ENCODE measurements at regions not wholly inside any gene's neighbourhood (a gene's known extent, or its start where the extent isn't known, plus 50 kb on each side); places are given as distances from the start of the nearest gene placed in this dataset.
A peak's percentile ranks its signal among the peaks of the same experiment; 100 is the strongest.

DNA sequence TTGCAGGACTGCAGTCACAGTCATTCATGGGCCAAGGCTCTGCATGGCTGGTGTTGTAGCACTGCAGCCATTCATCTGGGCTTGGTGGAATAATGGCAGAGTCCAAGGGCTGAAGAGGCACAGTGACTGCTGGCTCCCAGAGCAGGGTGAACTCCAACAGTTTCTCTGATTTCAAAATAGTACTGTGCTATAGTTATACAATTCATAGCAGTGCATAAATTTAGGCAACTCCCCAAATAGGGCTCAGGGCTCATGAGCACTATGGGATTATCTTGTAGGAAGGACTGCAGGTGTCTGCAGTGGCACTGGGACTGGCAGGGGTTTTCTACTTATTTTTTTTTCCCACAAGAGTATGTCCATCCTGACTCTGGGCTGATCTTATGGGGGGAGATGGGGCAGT is 642.5 kb upstream of the SGCD start:
- TF ChIP-seq, protein P1, sequence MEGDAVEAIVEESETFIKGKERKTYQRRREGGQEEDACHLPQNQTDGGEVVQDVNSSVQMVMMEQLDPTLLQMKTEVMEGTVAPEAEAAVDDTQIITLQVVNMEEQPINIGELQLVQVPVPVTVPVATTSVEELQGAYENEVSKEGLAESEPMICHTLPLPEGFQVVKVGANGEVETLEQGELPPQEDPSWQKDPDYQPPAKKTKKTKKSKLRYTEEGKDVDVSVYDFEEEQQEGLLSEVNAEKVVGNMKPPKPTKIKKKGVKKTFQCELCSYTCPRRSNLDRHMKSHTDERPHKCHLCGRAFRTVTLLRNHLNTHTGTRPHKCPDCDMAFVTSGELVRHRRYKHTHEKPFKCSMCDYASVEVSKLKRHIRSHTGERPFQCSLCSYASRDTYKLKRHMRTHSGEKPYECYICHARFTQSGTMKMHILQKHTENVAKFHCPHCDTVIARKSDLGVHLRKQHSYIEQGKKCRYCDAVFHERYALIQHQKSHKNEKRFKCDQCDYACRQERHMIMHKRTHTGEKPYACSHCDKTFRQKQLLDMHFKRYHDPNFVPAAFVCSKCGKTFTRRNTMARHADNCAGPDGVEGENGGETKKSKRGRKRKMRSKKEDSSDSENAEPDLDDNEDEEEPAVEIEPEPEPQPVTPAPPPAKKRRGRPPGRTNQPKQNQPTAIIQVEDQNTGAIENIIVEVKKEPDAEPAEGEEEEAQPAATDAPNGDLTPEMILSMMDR (IDR thresholded peaks at IDR 0.05; ENCODE audit: low read depth, low read length) = no peak
- no peak for DNase-seq
- H3K9me3 ChIP-seq (ENCODE audit: severe bottlenecking) = peaks cover 5% of the 10 kb centered on the region
- H3K27ac ChIP-seq = no peak overlapping the region
- H3K27me3 ChIP-seq (ENCODE audit: insufficient read depth, low read depth, severe bottlenecking) = no peaks in the 10 kb centered on the region
- H3K4me3 ChIP-seq (ENCODE audit: low read depth, low read length) = no peak overlapping the region
- no peaks in the 10 kb centered on the region for H3K36me3 ChIP-seq

DNA sequence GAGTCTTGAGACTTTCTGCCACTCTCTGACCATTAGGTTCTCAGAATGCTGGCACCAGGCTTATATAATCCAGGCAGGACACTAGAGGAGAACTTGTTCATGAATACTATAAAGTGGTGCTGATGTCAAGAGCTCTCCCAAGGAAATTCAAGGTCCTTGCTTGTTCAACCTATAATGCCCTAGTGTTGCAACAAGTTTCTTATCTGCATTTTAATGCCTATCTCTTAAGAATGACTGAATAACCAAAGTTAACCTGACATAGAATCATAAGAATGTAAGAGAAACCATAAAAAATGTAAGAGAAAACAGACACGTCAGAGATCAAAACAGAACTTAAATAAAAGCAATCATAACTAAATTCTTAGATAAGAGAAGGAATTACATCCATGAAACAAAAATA is 640.8 kb upstream of the SGCD start:
- H3K27ac ChIP-seq = peak overlapping the region; percentile 72
- H3K27me3 ChIP-seq (ENCODE audit: insufficient read depth, low read depth, severe bottlenecking) = no peaks in the 10 kb centered on the region
- no peaks in the 10 kb centered on the region for H3K36me3 ChIP-seq
- H3K9me3 ChIP-seq (ENCODE audit: severe bottlenecking) = peaks cover 5% of the 10 kb centered on the region
- TF ChIP-seq, protein P1 (IDR thresholded peaks at IDR 0.05; ENCODE audit: low read depth, low read length) = no peak
- no peak for DNase-seq
- H3K4me3 ChIP-seq (ENCODE audit: low read depth, low read length) = no peak overlapping the region

DNA sequence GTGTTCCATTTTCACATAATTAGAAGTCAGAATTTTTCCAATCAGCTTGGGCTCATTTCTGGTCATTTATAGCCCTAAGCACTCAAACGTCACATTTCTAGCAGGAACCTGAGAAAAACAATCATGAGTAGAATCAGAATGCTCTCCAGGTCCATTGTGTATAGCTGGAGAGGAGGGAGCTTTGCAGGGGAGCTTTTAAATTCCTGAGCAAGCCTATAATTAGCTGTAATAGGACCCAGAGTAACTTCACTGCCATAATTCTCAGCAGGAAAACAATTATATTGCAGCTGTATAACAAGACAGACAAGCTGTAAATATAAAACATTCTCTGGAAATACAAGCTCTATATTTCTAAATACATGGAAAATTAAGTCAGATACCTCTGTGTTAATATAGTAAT is 637.6 kb upstream of the SGCD start:
- no peak overlapping the region for H3K4me3 ChIP-seq (ENCODE audit: low read depth, low read length)
- no peaks in the 10 kb centered on the region for H3K27me3 ChIP-seq (ENCODE audit: insufficient read depth, low read depth, severe bottlenecking)
- peak overlapping the region; percentile 35 for H3K27ac ChIP-seq
- no peaks in the 10 kb centered on the region for H3K36me3 ChIP-seq
- TF ChIP-seq, protein P1 (IDR thresholded peaks at IDR 0.05; ENCODE audit: low read depth, low read length) = no peak
- peaks cover 5% of the 10 kb centered on the region for H3K9me3 ChIP-seq (ENCODE audit: severe bottlenecking)
- no peak for DNase-seq

DNA sequence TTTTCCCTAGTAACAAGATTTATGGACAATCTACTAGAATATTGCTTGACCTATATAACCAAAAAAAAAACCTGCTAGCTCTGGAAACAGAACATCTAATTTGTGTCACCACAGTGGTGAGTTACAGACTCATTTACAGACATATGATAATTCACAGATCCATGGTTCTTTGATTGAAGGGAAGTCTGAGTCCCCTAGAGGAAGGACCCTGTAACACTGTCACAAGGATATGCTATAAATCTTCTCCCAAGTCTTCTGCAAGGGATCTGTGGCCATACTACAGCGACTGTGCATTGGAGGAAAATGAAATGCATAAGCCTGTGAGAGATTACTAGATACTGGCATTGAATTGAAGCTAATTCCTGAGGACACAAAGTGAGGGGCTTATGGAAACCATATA is 630.6 kb upstream of the SGCD start:
- H3K36me3 ChIP-seq = no peaks in the 10 kb centered on the region
- no peak for DNase-seq
- H3K9me3 ChIP-seq (ENCODE audit: severe bottlenecking) = no peaks in the 10 kb centered on the region
- H3K27ac ChIP-seq = no peak overlapping the region
- TF ChIP-seq, protein P1 (IDR thresholded peaks at IDR 0.05; ENCODE audit: low read depth, low read length) = no peak
- no peak overlapping the region for H3K4me3 ChIP-seq (ENCODE audit: low read depth, low read length)
- no peaks in the 10 kb centered on the region for H3K27me3 ChIP-seq (ENCODE audit: insufficient read depth, low read depth, severe bottlenecking)

DNA sequence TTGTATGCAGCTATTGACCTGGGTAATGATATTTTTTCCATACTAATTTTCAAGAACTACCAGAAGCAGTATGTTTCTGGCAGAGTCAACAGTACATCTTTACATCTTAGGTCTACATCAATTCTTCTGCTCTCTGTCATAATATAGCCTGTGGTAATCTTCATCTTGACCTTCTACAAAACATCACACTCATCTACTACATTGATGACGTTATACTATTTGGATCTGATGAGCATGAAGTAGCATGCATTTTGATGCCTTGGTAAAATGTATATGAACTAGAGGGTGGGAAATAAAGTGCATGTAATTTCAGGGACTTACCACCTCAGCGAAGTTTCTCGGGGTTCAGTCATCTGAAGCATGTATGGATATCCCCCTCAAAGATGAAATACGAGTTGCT is 629.7 kb upstream of the SGCD start:
- TF ChIP-seq, protein P1 (IDR thresholded peaks at IDR 0.05; ENCODE audit: low read depth, low read length) = no peak
- no peak for DNase-seq
- no peaks in the 10 kb centered on the region for H3K9me3 ChIP-seq (ENCODE audit: severe bottlenecking)
- no peaks in the 10 kb centered on the region for H3K27me3 ChIP-seq (ENCODE audit: insufficient read depth, low read depth, severe bottlenecking)
- H3K36me3 ChIP-seq = no peaks in the 10 kb centered on the region
- no peak overlapping the region for H3K4me3 ChIP-seq (ENCODE audit: low read depth, low read length)
- H3K27ac ChIP-seq = no peak overlapping the region

DNA sequence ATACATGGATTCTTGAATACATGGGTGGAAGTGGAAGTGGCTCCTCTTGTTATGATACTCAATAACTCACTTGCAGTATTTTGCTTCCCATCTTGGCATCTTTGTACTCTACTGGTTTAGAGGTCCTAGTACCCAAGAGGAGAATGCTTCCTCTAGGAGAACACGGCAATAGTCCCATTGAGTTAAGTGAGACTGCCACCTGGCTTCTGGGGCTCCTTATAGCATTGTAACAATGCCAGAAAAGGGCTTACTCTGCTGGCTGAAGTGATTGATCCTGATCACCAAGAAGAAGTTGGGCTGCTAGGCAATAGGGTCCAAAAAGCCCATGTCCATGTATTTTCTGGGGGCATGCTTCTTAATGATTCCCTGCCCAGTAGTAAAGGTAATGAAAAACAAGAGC is 627.6 kb upstream of the SGCD start:
- no peaks in the 10 kb centered on the region for H3K27me3 ChIP-seq (ENCODE audit: insufficient read depth, low read depth, severe bottlenecking)
- no peak overlapping the region for H3K27ac ChIP-seq
- H3K9me3 ChIP-seq (ENCODE audit: severe bottlenecking) = no peaks in the 10 kb centered on the region
- no peaks in the 10 kb centered on the region for H3K36me3 ChIP-seq
- no peak overlapping the region for H3K4me3 ChIP-seq (ENCODE audit: low read depth, low read length)
- DNase-seq = peak; percentile 38
- TF ChIP-seq, protein P1 (IDR thresholded peaks at IDR 0.05; ENCODE audit: low read depth, low read length) = peak; percentile 59

All from WERI-Rb-1 (cell line).